A172 (cell line): ENCODE measurements at regions not wholly inside any gene's neighbourhood (a gene's known extent, or its start where the extent isn't known, plus 50 kb on each side); places are given as distances from the start of the nearest gene placed in this dataset.

ENCODE experiments used
- DNase-seq: peaks from one replicate; pipeline ENCODE4 v3.0.0-alpha.2; 2015; ENCODE audit warnings: low spot score

GRCh38 chr15:92565351-92566125 lies 90.0 kb downstream of the FAM174B start:
- no peak for DNase-seq

DNA sequence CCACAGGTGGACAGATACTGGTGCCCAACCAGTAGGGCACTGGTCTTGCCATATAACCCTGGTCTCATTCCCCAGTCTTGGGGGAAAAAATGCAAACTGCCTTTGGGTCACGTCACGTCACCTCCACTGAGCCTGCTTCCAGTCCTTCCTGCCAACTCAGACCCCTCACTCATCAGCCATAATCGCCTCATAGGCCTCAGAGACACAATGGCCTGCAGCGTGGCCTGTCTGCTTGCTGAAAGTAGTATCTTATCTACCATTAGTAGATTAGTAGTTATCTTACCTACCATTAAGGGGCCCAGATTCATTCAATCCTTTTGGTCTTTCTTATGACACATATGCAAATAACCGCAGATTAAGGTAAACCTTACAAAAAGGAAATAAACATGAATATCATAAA lies 93.8 kb downstream of the FAM174B start:
- no peak for DNase-seq

- no peak for DNase-seq
Observed at GRCh38 chr15:92553317-92553716, 102.3 kb downstream of the FAM174B start.

DNA sequence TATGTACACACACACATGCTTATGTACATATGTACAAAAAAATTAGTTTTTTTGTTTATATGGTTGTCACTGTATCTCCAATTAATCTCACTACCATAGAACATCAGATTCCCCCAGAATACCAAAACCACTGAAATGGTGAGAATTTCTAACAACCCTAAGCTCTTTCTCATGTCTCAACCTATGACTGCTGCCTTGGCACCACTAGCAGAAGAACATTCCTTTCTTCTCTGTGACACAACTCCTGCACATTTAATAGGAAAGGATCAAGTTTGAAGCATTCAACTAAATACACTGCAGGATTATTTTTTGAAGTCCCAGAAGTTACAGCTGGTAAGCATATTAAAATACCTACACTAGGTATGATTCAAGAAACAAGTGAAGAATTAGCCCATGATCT lies 109.6 kb downstream of the FAM174B start:
- no peak for DNase-seq

DNA sequence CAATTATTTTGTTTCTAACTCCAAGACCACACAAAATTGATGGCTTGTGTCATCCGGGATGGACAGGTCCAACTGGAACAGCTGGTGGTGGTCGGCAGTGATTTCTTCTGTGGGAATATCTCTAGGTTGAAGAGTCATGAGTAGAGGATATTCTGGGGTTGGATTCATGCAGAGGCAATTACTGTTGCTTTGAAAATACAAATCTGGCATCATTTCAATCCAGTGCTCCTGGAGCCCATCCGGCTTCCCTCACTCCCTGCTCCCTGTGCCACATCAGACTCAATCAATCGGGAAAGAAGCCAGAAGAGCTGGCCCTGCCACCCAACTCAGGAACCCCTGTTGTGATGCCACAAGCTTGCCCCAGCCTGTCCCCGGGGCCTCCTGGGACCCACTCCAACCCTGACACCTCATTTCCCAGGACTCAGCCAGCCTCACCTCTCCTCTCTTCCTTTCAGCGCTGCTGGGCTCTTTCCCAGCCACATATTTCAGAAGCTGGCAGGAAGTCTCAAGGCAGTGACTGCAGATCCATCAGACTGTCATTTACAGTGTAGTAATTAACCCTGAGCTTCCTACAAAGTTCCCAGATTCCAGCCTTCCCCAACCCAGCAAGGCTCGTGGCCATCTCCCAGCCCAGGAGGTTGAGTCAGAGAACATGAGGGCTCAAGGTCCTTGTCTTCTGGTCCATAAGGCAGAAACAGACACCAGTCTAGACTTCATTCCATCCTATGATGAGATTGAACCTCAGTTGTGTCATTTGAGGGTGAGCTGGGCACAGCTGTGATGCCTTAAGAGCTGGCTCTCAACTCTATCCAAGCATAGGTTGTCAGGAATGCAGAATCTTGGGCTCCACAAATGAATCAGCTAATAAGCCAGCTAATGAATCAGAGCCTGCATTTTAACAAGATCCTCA lies 114.0 kb downstream of the FAM174B start:
- no peak for DNase-seq

- DNase-seq: no peak
Observed at GRCh38 chr15:92538115-92538514, 117.5 kb downstream of the FAM174B start.

GRCh38 chr15:92533298-92533697 lies 122.3 kb downstream of the FAM174B start:
- no peak for DNase-seq

DNA sequence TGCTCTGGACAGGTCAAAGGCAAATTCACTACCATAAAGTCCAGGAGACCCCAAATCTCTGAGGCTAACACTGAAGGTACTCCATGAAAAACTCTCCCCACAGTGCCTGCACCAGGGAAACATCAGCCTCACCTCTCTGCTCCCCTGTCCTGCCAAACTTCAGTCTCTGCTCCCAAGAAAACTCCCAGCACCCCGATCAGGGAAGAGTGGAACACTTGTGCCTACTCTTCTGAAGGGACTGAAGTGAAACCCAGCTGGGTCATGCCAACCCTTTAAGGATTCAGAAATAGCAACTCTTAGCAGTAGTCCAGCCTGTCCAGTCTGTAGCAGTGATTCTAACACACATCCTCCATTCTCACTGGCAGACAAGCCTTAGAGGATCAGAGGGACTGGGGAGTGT lies 124.2 kb downstream of the FAM174B start:
- no peak for DNase-seq

DNA sequence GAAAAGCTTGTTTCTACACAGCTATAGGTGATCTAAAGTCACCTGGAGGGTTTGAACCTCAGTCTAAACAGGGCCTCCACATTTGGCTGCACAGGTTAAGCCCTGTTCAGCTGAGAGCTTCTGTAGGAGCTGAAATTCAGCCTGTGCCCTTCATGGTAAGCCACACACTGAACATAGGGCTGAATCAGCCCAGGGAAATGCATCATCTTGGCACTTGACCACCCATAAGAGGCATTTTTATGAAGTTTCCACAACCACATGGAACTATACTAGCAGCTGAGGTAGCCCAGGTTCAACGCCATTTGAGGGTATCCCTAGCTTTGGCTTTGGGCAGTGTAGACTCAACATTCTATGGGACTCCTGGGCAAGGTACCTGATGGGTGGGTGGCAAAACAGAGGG lies 126.8 kb downstream of the FAM174B start:
- no peak for DNase-seq

DNA sequence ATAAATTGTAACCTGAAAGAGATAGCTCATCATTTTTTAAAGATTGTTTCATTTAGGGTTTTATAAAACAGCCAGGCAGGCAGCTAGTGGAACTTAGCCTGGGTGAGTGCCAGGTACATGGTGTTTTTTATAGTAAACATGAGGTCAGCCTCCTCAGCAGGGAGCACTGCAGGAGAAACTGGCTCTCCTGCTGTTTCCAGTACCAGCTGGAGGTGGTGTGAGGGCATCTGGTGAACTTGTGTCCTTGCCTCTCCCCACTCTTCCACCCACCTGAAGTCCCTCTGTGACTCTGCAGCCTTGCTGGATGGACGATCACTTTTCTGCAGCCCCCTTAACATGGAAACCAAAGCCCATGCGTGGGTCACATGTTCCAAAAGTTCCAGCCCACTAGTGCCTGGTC lies 128.4 kb downstream of the FAM174B start:
- DNase-seq: peak; percentile 13

DNA sequence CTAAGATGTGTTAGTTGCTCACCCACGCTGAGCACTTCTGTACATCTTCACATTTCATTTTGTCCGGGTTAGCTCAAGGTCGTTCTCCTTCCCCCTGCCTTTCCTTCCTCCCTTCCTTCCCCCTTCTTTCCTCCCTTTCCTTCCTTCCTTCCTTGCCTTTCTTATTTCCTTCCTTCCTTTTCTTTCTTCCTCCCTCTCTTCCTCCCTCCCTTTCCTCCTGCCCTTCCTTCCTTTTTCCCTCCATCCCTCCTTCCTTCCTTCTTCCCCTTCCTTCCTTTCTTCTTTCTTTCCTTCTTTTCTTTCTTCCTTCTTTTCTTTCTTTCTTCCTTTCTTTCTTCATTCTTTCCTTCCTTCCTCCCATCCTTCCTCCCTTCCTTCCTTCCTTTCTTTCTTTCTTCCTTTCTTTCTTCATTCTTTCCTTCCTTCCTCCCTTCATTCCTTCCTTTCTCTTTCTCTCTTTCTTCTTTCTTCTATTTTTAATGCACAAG lies 129.8 kb downstream of the FAM174B start:
- DNase-seq: no peak

DNA sequence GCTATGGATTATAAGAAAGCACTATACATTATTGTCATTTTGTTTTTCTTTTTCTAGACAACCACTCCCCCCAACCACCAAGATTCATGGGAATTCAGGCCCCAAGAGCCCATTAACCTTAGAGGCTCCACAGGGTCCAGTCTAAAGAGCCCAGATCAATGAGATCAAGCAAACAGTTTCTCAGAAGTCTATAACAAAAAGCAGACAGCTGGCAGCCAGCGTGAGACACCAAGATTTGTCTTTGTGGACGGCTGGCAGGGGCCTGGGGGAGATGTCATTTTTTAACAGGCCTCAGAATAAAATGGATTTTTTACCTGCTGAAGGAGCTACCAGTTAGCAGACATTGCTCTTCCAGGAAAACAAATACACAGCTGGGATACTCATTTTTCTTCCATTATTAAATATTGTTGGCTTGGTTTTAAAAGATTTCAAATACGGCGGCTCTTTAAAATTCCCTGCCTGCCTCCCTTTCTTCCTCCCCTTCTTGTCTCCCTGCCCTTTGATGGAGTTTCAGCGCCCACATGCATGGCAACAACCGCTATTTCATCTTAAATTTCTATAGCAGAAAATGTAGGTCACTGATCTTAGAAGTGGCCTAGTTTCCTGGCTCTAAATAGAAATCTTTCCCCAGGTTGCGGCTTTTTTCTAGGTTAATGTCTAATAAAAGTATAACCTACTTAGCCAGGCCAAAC lies 130.6 kb downstream of the FAM174B start:
- DNase-seq: no peak

GRCh38 chr15:92524161-92524560 lies 130.5 kb downstream of the ST8SIA2 start:
- DNase-seq: no peak

DNA sequence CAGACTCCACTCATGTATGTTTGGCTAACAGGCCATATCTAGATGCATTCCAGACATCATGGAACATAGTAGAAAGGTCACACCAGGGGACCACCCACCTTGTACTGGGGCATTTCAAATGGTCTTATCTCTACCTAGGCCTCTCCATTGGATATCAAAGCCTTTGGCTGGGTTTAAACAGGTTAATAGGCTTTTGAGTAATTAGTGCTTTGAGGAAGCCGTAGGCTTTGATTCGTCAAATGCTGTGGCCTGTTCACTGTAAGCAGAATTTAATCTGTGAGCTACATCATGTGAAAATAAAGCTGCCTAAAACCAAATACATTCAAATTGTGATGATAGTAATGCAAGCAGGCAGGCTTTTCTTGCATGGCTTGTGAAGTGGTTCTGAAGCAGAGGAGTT lies 129.5 kb downstream of the ST8SIA2 start:
- DNase-seq: no peak

GRCh38 chr15:92521624-92522008 lies 127.9 kb downstream of the ST8SIA2 start:
- DNase-seq: peak; percentile 64

DNA sequence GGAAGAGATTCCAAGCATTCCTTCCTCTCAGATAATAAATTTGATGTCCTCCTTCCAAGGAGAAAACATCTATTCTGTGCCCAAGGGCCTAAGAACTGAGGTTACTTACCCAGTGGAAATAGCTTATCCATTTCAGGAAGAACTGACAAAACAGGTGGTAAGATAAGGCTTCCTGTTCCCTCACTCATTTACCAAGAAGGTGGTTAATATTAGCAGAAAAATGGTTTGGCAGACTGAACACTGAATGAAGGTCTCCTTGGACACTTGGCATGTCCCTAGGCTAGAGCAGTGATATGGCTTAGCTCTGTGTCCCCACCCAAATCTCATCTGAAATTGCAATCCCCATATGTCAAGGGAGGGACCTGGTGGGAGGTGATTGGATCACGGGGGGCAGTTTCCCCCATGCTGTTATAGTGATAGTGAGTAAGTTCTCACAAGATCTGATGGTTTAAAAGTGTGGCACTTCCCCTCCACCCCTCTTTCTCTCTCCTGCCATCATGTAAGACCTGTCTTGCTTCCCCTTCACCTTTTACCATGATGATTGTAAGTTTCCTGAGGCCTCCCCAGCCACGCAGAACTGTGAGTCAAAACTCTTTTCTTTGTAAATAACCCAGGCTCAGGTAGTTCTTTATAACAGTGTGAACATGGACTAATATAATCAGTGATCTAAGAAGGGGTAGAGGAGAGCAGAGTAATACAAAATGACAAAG lies 127.4 kb downstream of the ST8SIA2 start:
- no peak for DNase-seq

- no peak for DNase-seq
Observed at GRCh38 chr15:92519709-92520108, 126.0 kb downstream of the ST8SIA2 start.
